C1 segment of cervical spinal cord (tissue), 14 donors: ENCODE measurements at regions not wholly inside any gene's neighbourhood (a gene's known extent, or its start where the extent isn't known, plus 50 kb on each side); places are given as distances from the start of the nearest gene placed in this dataset.

Source experiments
- DNase-seq, 14 donors: peaks; one replicate each; lab custom pipeline; 2025; lab: John Stamatoyannopoulos, UW

GRCh38 chr2:163269374-163270021, 430.9 kb upstream of the KCNH7 start:
- no peak for DNase-seq

GRCh38 chr2:163266772-163267171, 428.2 kb upstream of the KCNH7 start:
- no peak for DNase-seq

GRCh38 chr2:163265562-163265961, 427.0 kb upstream of the KCNH7 start:
- no peak for DNase-seq

GRCh38 chr2:163264341-163264740, 425.8 kb upstream of the KCNH7 start:
- no peak for DNase-seq

GRCh38 chr2:163259489-163259888, 420.9 kb upstream of the KCNH7 start:
- DNase-seq: no peak

GRCh38 chr2:163255086-163255485, 416.5 kb upstream of the KCNH7 start:
- DNase-seq: no peak

GRCh38 chr2:163253621-163254285, 415.2 kb upstream of the KCNH7 start:
- DNase-seq: no peak

GRCh38 chr2:163252199-163252598, 413.6 kb upstream of the KCNH7 start:
- no peak for DNase-seq

- no peak for DNase-seq
These were observed 410.0 kb upstream of the KCNH7 start for GRCh38 chr2:163248376-163249253.

- DNase-seq: no peak
These were observed 409.3 kb upstream of the KCNH7 start for GRCh38 chr2:163247847-163248220.

GRCh38 chr2:163247156-163247846, 408.7 kb upstream of the KCNH7 start:
- no peak for DNase-seq

- DNase-seq: no peak
These were observed 407.6 kb upstream of the KCNH7 start for GRCh38 chr2:163246135-163246534.

- DNase-seq: no peak
These were observed 398.0 kb upstream of the KCNH7 start for GRCh38 chr2:163236553-163236952.

- no peak for DNase-seq
These were observed 393.1 kb upstream of the KCNH7 start for GRCh38 chr2:163231666-163232065.

- no peak for DNase-seq
These were observed 375.1 kb upstream of the KCNH7 start for GRCh38 chr2:163213661-163214081.

- DNase-seq: no peak
These were observed 371.9 kb upstream of the KCNH7 start for GRCh38 chr2:163210430-163210918.

GRCh38 chr2:163207693-163208370, 369.3 kb upstream of the KCNH7 start:
- DNase-seq: no peak

GRCh38 chr2:163205589-163206254, 367.2 kb upstream of the KCNH7 start:
- no peak for DNase-seq

- DNase-seq: no peak
These were observed 362.2 kb upstream of the KCNH7 start for GRCh38 chr2:163200741-163201140.

- DNase-seq: no peak
These were observed 360.4 kb upstream of the KCNH7 start for GRCh38 chr2:163198972-163199371.

GRCh38 chr2:163198007-163198406, 359.4 kb upstream of the KCNH7 start:
- DNase-seq: no peak
